ENCODE measurements at regions not wholly inside any gene's neighbourhood (a gene's known extent, or its start where the extent isn't known, plus 50 kb on each side); places are given as distances from the start of the nearest gene placed in this dataset.

GRCh38 chr4:136741468-136741867, 790.8 kb downstream of the PCDH18 start:
- DNase-seq = no peak

DNA sequence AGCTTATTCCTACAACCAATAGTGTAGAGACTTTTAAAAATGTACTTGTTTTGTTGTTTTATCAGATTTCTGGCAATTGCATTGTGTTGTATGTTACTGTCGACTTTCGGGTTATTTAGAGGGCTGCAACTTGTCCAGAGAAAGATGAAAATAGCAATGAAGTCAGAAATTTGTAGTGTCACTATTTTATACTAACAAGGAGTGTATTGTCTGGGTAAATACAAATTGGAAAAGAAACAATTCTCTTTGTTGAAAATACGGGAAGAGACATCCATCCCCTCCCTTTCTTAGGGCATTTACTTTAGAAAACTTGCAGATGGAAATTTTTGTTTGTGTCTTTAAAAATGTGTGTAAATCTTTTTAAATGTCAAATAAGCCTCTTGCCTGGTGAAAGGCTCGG, 792.0 kb downstream of the PCDH18 start:
- DNase-seq = no peak

DNA sequence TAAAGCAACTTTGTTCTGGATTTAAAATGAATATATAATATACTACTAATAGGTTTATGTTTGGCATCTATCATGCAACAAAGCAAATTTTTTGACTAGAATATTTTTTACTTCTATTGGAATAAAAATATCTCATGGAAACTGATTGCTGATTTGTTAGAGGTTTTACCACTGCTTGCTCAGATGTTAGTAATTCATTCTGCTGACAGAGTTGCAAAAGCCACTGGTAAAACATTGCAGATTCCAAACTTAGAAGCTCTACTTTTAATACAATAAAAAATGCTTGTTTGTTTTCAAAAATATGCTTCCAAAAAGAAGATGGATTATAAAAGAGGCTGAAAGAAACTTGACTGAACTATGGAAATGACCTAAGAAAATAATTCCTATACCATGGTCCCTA, 795.2 kb downstream of the PCDH18 start:
- no peak for DNase-seq

- DNase-seq = no peak
These were observed 801.3 kb downstream of the PCDH18 start for GRCh38 chr4:136731025-136731424.

- no peak for DNase-seq
These were observed 806.8 kb downstream of the PCDH18 start for GRCh38 chr4:136725286-136726081.

DNA sequence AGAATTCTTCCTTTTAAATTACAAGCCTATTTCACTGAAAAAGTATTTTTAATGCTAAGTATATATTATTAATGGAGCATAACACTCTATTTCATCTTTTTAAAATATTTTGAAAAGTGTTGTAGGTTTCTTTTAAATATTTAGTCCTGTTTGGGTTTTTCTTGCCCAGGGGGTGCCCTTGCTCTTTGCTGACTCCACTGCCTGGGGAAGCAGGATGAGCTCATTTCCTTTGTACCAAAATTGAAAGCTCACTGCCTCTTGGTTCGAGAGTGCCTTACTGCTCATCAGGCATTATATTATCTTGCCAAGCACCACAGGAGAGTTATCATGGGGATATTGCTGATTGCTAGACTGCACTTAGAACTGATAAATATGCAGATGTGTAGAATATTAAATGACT, 819.2 kb downstream of the PCDH18 start:
- DNase-seq = no peak

- no peak for DNase-seq
These were observed 822.4 kb downstream of the PCDH18 start for GRCh38 chr4:136709897-136710296.

- DNase-seq = no peak
These were observed 825.4 kb downstream of the PCDH18 start for GRCh38 chr4:136706942-136707341.

DNA sequence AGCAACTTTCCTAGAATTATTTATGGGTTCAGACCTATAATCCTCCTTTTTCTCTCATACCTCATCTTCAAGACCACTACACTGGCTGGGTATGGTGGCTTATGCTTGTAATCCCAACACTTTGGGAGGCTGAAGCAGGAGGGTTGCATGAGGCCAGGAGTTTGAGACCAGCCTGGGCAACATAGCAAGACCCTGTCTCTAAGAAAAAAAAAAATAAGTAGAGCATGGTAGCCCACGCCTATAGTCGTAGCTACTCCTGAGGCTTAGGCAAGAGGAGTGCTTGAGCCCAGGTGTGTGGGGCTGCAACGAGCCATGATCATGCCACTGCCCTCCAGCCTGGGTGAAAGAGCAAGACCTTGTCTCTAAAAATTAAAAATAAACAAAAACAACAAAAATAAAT, 832.4 kb downstream of the PCDH18 start:
- DNase-seq = no peak

DNA sequence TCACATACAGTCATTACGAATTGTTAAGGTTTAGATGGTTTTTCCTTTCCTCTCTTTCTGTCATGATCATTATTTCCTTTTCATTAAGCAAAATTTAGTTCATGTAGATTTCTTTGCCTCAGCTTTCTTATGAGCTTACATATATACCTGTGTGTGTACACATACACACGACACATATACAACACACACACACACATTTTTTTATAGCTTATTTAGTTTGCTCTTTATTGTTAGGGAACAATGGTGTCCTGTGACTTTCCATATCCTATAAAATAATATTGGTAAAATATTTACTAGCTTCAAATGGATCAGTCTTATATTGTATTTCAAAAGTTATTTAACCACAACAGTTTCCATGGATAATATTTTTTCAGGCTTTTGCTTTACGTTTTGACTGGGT, 840.7 kb downstream of the PCDH18 start:
- no peak for DNase-seq

DNA sequence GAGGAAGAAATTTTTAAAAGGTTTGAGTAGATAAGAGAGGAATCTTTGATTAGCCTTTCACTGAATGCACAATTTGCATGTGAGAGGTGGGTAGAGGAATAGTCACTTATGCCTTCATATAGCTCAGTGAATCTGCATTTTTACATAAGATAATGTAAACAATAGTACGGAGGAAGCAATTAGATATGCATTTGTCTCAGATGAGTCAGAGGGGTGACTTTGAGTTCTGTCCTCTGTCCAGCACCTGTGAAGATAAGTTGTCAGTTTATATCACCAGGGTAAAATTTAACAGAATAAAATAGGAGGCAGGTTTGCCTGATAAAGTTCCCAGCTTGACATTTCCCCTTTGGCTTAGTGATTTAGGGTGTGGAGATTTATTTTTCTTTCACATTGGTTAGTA, 841.9 kb downstream of the PCDH18 start:
- no peak for DNase-seq

- DNase-seq = no peak
These were observed 844.7 kb downstream of the PCDH18 start for GRCh38 chr4:136687596-136687995.

GRCh38 chr4:136687118-136687517, 845.2 kb downstream of the PCDH18 start:
- no peak for DNase-seq

DNA sequence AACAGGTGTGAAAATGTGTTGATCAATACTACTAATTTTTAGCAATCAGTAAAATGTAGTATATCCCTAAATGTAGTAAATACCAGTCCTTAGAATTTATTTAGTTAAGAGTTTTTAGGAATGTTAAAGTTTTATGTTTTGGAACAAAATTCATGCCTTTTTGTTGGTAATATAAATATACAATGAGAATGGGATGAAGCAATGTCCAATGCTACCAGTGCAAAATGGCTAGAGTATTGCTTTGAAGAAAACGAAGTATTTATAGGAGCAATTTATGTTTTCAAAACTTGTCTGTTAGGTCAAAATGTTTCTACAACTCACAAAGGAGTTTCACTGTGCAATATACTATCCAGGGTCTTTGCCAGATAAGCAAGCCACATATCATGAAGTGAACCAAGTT, 851.5 kb downstream of the PCDH18 start:
- DNase-seq = no peak

DNA sequence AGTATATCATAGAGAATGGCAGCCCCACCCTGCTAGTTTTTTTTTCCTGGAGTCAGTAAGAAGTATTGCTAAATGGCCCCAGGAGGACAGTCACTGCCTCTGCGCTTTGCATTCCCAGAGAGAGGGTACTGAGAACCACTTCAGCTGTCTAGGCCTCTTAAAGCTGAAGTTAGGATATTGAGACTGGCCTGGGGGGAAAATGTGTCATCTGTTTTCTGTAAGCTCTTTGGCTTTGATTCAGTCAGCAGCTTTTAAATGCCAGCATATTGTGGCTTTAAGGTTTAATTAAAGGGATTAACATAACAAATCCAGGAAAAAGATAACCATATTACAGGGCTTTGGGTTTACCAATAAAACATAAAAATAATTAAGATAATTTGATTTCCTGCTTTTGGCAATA, 852.0 kb downstream of the PCDH18 start:
- DNase-seq = no peak

DNA sequence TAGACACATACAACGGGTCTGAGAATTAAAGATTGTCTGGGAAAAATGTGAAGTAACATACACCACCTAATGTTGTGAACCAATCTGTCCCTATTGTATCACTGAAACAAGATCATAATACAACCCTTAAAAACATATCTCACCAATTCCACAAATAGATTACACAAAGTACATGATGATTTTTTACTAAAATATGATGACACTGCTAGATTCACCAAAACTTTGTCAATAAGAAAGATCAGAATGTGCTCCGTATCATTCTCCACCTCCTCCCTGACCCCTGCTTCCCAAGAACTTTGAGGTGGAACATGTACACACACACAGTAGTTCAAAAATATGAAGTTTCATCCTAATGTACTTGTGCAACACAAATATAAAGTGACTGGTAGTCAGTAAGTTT, 862.0 kb downstream of the PCDH18 start:
- no peak for DNase-seq

DNA sequence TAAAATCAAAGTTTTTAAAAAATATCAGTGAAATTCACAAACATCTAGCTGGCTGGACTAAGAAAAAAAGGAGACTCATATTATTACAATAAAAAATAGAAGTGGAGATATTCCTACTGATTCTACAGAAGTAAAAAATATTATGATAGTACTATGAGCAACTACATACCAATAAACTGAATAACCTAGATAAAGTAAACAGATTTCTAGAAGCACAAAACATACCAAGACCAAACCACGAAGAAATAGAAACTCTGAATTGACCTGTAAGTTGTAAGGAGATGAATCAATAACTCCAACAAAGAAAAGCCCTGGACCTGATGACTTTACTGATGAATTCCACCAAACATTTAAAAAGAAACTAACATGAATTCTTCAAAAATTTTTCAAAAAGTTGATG, 867.3 kb downstream of the PCDH18 start:
- DNase-seq = no peak

DNA sequence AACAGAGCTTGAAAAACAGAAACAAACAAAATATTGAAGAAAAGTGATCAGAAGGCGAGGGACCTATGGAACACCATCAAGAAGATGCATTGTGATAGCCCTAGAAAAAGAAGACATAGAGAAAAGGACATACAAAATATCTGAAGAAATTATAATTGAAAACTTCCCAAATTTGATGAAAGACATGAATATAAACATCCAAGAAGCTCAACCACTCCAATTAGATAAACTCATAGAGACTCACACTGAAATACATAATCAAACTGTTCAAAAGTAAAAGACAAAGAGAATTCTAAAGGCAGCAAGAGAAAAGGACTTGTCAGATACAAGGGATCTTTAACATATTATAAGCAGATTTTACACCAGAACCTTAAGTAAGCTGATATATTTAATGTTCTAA, 869.8 kb downstream of the PCDH18 start:
- no peak for DNase-seq

DNA sequence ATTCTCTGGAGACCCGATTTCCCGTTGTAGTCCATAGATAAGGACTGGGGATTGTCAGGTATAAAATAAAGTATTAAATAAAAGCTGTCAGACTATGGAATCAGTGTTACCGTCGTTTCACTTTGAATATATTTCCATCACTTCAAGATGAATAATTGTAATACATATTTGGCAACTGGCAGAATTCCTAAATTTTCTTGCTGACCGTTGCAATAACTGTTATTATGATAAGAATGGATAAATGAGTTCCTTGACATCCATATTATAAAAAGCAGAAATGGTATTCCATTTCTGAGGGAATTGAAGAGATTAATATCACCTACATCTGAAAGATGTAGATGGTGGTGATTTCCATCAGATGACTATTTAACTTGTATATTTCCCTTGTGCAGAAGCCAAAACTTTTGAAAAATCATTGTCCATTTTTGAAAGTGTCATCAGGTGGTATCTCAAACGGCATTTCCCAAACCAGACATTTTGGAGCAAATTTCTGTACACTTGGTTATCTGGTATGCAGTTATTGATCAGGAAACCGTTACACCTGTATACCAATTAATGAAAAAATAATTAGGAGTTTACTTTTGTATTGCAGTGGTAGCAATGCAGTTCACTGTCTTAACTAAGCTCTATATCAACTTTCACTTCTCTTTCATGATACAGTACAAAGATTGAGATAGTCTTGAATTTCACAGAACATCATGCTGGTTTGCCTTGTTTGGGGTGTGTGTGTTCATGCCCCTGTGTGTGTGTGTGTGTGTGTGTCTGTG, 878.5 kb downstream of the PCDH18 start:
- no peak for DNase-seq

DNA sequence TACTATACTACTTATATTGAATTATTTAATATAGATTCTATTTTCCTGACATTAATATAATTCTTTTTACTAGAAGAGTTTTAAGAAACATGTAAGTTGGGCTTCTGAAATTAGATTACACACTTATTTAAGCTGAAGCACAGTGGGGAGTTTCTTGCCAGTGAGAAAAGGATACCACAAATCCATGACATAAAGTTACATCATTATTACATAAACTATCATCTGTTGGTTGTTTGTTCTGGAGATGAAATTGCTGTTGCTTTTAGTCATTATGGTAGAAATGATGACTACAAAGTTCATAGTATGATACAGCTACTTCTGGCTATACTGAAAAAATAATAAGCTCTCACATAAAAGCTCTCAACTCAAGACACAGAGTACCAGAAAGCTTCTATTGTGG, 880.4 kb downstream of the PCDH18 start:
- DNase-seq = no peak

DNA sequence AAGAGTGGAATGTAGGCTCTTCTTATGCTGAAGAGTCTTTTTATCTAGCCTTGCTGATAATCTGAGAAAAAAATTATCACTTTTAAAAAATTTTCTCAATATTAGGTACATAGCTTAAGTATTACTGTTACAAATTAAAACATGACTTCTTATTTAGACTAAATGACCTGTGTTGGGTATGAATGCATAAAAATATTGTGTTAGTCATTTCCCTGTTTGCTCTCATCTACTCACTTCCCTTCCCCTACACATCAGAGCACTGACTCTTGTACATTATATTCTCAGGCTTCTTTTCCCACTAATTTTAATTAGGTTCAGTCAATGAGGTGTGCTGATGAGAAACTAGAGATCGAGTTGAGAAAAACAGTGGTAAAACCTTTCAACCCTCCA, 881.0 kb downstream of the PCDH18 start:
- DNase-seq = no peak

DNA sequence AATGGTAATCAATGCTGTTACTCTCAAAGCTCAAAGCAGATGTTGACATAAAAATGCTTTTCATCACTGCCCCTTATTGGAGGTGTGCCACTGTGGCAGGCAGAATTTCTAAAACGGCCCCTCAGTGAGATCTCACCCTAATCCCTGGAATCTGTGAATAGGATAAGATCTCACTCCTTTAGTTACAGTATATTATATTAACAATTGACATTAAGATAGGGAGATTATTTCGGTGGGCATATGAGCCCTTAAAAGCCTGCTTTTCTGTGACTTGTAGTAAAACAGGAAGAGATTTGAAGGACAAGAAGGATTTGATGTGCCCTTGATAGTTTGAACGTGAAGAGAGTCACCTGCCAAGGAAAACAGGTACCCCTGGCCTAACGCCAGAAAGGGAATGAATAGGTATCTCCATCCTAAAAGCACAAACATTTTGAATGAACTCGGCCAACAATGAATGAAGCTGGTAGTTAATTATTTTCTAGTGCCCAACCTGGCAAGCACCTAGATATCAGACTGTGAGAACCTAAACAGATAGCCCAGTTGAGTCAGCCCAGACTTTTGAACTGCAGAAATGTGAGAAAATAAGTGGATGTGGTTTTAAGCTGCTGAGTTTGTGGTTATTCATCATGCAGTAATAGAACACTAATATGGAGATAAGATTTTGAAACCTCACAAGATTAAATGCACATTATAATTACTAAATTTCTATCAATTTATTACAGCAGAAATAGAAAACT, 881.6 kb downstream of the PCDH18 start:
- no peak for DNase-seq

GRCh38 chr4:136644279-136644678, 888.0 kb downstream of the PCDH18 start:
- no peak for DNase-seq

DNA sequence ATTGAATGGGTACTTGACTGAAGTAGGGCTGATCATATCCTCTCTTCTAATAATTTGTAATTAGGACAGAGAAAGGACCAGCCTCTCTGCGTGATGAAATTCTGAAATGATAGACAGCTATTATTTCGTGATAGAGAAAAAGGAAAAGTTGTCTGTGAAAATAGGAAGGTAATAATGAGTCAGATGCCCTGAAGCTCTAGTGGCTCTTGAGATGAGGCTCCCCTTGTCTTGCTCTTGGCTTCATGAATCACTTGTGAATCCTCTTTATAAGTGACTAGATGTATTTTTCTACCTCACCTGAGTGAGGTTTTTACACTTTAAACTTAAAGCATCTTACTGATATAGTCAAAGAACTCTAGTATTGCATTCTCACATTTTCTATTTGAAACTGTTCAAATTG, 888.9 kb downstream of the PCDH18 start:
- no peak for DNase-seq

Measured in GF-D8 (cell line).